Liver (tissue), 7 donors: ENCODE measurements at regions not wholly inside any gene's neighbourhood (a gene's known extent, or its start where the extent isn't known, plus 50 kb on each side); places are given as distances from the start of the nearest gene placed in this dataset.

Experiments
- DNase-seq: peaks from one replicate; pipeline ENCODE4 v3.0.0-alpha.2; 2017; ENCODE audit warnings: low spot score
- H3K27ac ChIP-seq, 2 donors: one replicate each; pipeline ENCODE4 v1.7.0; 2013; ENCODE audit warnings: inconsistent platforms in 2 of 2, low read length in 2 of 2, control low read depth in 1 of 2, low read depth in 1 of 2, mild to moderate bottlenecking in 1 of 2
- H3K27me3 ChIP-seq, 4 donors: one replicate each; pipeline versions ENCODE4 v1.6.1 to v1.7.0; 2013; ENCODE audit warnings: low read length in 3 of 4, inconsistent platforms in 1 of 4, mild to moderate bottlenecking in 1 of 4, moderate library complexity in 1 of 4; ENCODE audit not compliant: control insufficient read depth in 4 of 4, insufficient read depth in 4 of 4
- H3K36me3 ChIP-seq, 4 donors: one replicate each; pipeline versions ENCODE4 v1.6.1 to v1.7.0; 2013; ENCODE audit warnings: low read length in 3 of 4, mild to moderate bottlenecking in 3 of 4, low read depth in 1 of 4, moderate library complexity in 1 of 4; ENCODE audit not compliant: control insufficient read depth in 4 of 4, insufficient read depth in 3 of 4
- H3K4me1 ChIP-seq, 4 donors: one replicate each; pipeline versions ENCODE4 v1.6.1 to v1.7.0; 2013; ENCODE audit warnings: low read length in 3 of 4, mild to moderate bottlenecking in 3 of 4, moderate library complexity in 1 of 4; ENCODE audit not compliant: control insufficient read depth in 4 of 4, insufficient read depth in 4 of 4
- H3K4me3 ChIP-seq, 3 donors: one replicate each; pipeline versions ENCODE4 v1.6.1 to v1.7.0; 2013; ENCODE audit warnings: low read length in 3 of 3, control low read depth in 1 of 3, low read depth in 1 of 3, mild to moderate bottlenecking in 1 of 3
- H3K9ac ChIP-seq, 2 donors: one replicate each; pipeline ENCODE4 v1.7.0; 2013; ENCODE audit warnings: low read length in 2 of 2, mild to moderate bottlenecking in 2 of 2, moderate library complexity in 2 of 2, control low read depth in 1 of 2, low read depth in 1 of 2
- H3K9me3 ChIP-seq, 4 donors: one replicate each; pipeline versions ENCODE4 v1.6.1 to v1.7.0; 2013; ENCODE audit warnings: low read length in 3 of 4; ENCODE audit not compliant: control insufficient read depth in 4 of 4
- ATF3 ChIP-seq: IDR thresholded peaks from 2 replicates; pipeline ENCODE4 v1.6.1; 2016; ENCODE audit warnings: antibody characterized with exemption
- EGR1 ChIP-seq, 2 donors: IDR thresholded peaks; 2 replicates each; pipeline ENCODE4 v1.6.1; 2016 to 2018; ENCODE audit warnings: antibody characterized with exemption in 2 of 2, low read depth in 2 of 2
- FOXA1 ChIP-seq: IDR thresholded peaks from 2 replicates; pipeline ENCODE4 v1.6.1; 2016; ENCODE audit warnings: antibody characterized with exemption
- FOXA2 ChIP-seq: IDR thresholded peaks from 2 replicates; pipeline ENCODE4 v1.6.1; 2016; ENCODE audit warnings: antibody characterized with exemption
- GABPA ChIP-seq, 2 donors: IDR thresholded peaks in 1 of 2; conservative IDR thresholded peaks in 1 of 2; 2 replicates each; pipeline ENCODE4 v1.6.1; 2016; ENCODE audit warnings: antibody characterized with exemption in 2 of 2, mild to moderate bottlenecking in 1 of 2, moderate library complexity in 1 of 2
- JUND ChIP-seq, 2 donors: IDR thresholded peaks; 2 replicates each; pipeline ENCODE4 v1.6.1; 2016; ENCODE audit warnings: antibody characterized with exemption in 2 of 2
- NR2F2 ChIP-seq: IDR thresholded peaks from 2 replicates; pipeline ENCODE4 v1.6.1; 2016; ENCODE audit warnings: antibody characterized with exemption
- RAD21 ChIP-seq, 2 donors: IDR thresholded peaks; 2 replicates each; pipeline ENCODE4 v1.6.1; 2016; ENCODE audit warnings: antibody characterized with exemption in 2 of 2, mild to moderate bottlenecking in 2 of 2
- REST ChIP-seq: IDR thresholded peaks from 2 replicates; pipeline ENCODE4 v1.6.1; 2016; ENCODE audit warnings: antibody characterized with exemption, mild to moderate bottlenecking
- RXRA ChIP-seq, 2 donors: IDR thresholded peaks; 2 replicates each; pipeline ENCODE4 v1.6.1; 2017 to 2018; ENCODE audit warnings: antibody characterized with exemption in 2 of 2, mild to moderate bottlenecking in 1 of 2
- SP1 ChIP-seq: IDR thresholded peaks from 2 replicates; pipeline ENCODE4 v1.6.1; 2018; ENCODE audit warnings: antibody characterized with exemption, mild to moderate bottlenecking
- TAF1 ChIP-seq: conservative IDR thresholded peaks from 2 replicates; pipeline ENCODE4 v1.6.1; 2016; ENCODE audit warnings: antibody characterized with exemption, mild to moderate bottlenecking
- YY1 ChIP-seq: IDR thresholded peaks from 2 replicates; pipeline ENCODE4 v1.6.1; 2016; ENCODE audit warnings: antibody characterized with exemption, mild to moderate bottlenecking
- ZBTB33 ChIP-seq: IDR thresholded peaks from 2 replicates; pipeline ENCODE4 v1.6.1; 2016; ENCODE audit warnings: antibody characterized with exemption
- WGBS: extraction: QIAGEN DNeasy Blood & Tissue Kit; methylation state at CpG from one replicate; pipeline ENCODE4 v1.1.7; 2013; 5-methylcytosine and 5-hydroxymethylcytosine counted together
- donor health status: healthy.
- donor health status: healthy.
- donor health status: healthy.
- donor health status: healthy.

- no peak for TF ChIP-seq ZBTB33
- no peak for TF ChIP-seq ATF3
- TF ChIP-seq JUND (IDR thresholded peaks at IDR 0.05): no peak
- TF ChIP-seq FOXA1: no peak
Measured at GRCh38 chr2:138414014-138414413, 87.6 kb upstream of the SPOPL start (continued).

GRCh38 chr2:138415985-138416384 is 85.6 kb upstream of the SPOPL start:
- Histone ChIP-seq H3K4me1 (no peaks in the 10 kb centered on the region), H3K36me3 (no peaks in the 10 kb centered on the region), H3K9ac (no peak overlapping the region), H3K9me3 (peaks cover 0 to 3% (median 1%) of the 10 kb centered on the region in 4 donors), H3K27me3 (no peaks in the 10 kb centered on the region), H3K27ac (no peak overlapping the region), H3K4me3 (no peak overlapping the region)
- TF ChIP-seq GABPA (IDR thresholded peaks at IDR 0.05 in 1 of 2, conservative IDR thresholded peaks at IDR 0.05 in 1 of 2): no peak
- TF ChIP-seq YY1: no peak
- no peak for TF ChIP-seq SP1
- no peak for TF ChIP-seq NR2F2
- no peak for TF ChIP-seq ZBTB33
- DNase-seq: no peak
- WGBS: 66% methylated on average over 5 of the region's 5 CpGs

GRCh38 chr2:138418453-138418852 is 83.1 kb upstream of the SPOPL start:
- no peak for TF ChIP-seq RAD21 (IDR thresholded peaks at IDR 0.05)
- no peak for TF ChIP-seq NR2F2
- no peak for TF ChIP-seq TAF1
- no peak for TF ChIP-seq RXRA (IDR thresholded peaks at IDR 0.05)
- no peak for TF ChIP-seq FOXA2
- TF ChIP-seq SP1: no peak
- no peak for TF ChIP-seq EGR1 (IDR thresholded peaks at IDR 0.05; ENCODE audit: low read depth in 2 of 2)
- TF ChIP-seq REST: no peak
- no peak for TF ChIP-seq ATF3
- Histone ChIP-seq H3K36me3 (no peaks in the 10 kb centered on the region), H3K27ac (no peak overlapping the region), H3K9ac (no peak overlapping the region), H3K4me1 (peaks cover 0 to 17% (median 9%) of the 10 kb centered on the region in 4 donors), H3K27me3 (no peaks in the 10 kb centered on the region), H3K4me3 (no peak overlapping the region), H3K9me3 (peaks cover 0 to 3% (median 0%) of the 10 kb centered on the region in 4 donors)
- 94% methylated on average over 2 of the region's 2 CpGs for WGBS
- DNase-seq: no peak
